Adrenal gland (tissue), 9 donors: ENCODE measurements at regions not wholly inside any gene's neighbourhood (a gene's known extent, or its start where the extent isn't known, plus 50 kb on each side); places are given as distances from the start of the nearest gene placed in this dataset.

ENCODE experiments used
- DNase-seq, 7 donors: peaks; one replicate each; pipeline ENCODE4 v3.0.0-alpha.2; 2019 to 2020
- H3K27ac ChIP-seq, 5 donors: fragments of 200-600 bp; sonication (generic) in 4 of 5; 1 replicate in 3 of 5; 2 replicates in 2 of 5; pipeline versions ENCODE4 v1.5.1 to v1.8.0; 2016 to 2020; ENCODE audit warnings: mild to moderate bottlenecking in 1 of 5
- H3K27me3 ChIP-seq: fragments of 200-600 bp; 2 replicates; pipeline ENCODE4 v1.8.0; 2021
- H3K36me3 ChIP-seq, 2 donors: fragments of 200-600 bp; replicated peaks in 1 of 2; 1 replicate in 1 of 2; 2 replicates in 1 of 2; pipeline versions ENCODE4 v1.5.1 to v1.8.0; 2018 to 2022
- H3K4me1 ChIP-seq, 2 donors: fragments of 200-600 bp; replicated peaks in 1 of 2; 1 replicate in 1 of 2; 2 replicates in 1 of 2; pipeline versions ENCODE4 v1.5.1 to v1.8.0; 2018 to 2021
- H3K4me3 ChIP-seq, 4 donors: fragments of 200-600 bp; sonication (generic) in 3 of 4; one replicate each; pipeline ENCODE4 v1.5.1; 2016 to 2018
- H3K9me3 ChIP-seq, 3 donors: fragments of 200-600 bp; sonication (generic) in 1 of 3; replicated peaks in 1 of 3; 1 replicate in 2 of 3; 2 replicates in 1 of 3; pipeline versions ENCODE4 v1.5.1 to v1.8.0; 2016 to 2021
- CTCF ChIP-seq, 6 experiments: fragments of 450-650 bp in 4 of 6; fragments of 200-600 bp in 2 of 6; sonication (generic) in 1 of 6; IDR thresholded peaks; 1 replicate in 5 of 6; 2 replicates in 1 of 6; pipeline versions ENCODE4 v1.5.1 to v1.8.0; 2016 to 2021; ENCODE audit warnings: antibody characterized with exemption in 6 of 6, mild to moderate bottlenecking in 2 of 6, moderate library complexity in 1 of 6
- POLR2A ChIP-seq, 2 donors: fragments of 450-650 bp; IDR thresholded peaks; one replicate each; pipeline ENCODE4 v1.6.1; 2017; ENCODE audit warnings: antibody characterized with exemption in 2 of 2, mild to moderate bottlenecking in 2 of 2, moderate library complexity in 1 of 2
- WGBS, 4 donors: extraction: QIAGEN DNeasy Blood & Tissue Kit in 2 of 4; methylation state at CpG; one replicate each; pipeline versions ENCODE4 v1.1.5 to v1.1.7; 2013 to 2017; 5-methylcytosine and 5-hydroxymethylcytosine counted together
- intact Hi-C, 2 donors: fragments of 100-400 bp; cut with DNase I; formaldehyde crosslinking; loops; one replicate each; pipeline versions ENCODE4 v1.14.1 to v1.15.0; 2022 to 2023
- donor health status: healthy with polysubstance abuse.
- donor health status: Bipolar disorder and iron deficiency.
- donor health status: DM: yes; HTN: yes; CAD: no.
- donor health status: DM: no; HTN: no; CAD: no.
- donor health status: DM: no; HTN: no; CAD: no.

DNA sequence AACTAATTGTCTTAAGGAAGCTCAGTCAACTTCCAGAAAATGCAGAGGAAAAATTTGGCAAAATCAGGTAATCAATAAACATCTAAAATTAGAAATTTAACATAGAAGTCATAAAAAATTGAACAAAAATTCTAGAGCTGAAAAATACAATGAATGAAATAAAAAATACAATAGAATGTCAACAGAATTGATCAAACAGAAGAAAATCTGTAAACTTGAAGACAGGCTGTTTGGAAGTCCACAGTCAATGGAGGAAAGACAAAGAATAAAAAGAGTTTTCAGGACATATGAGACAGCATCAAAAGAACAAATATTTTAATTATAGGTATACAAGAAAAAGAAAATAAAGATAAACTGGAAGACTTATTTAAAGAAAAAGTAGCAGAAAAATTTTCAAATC is 469.0 kb downstream of the RWDD3 start:
- H3K27me3 ChIP-seq, result no peaks in the 10 kb centered on the region
- no peak for TF ChIP-seq POLR2A (IDR thresholded peaks at IDR 0.05)
- no peak for TF ChIP-seq CTCF (IDR thresholded peaks at IDR 0.05)
- H3K36me3 ChIP-seq, result no peaks in the 10 kb centered on the region
- no peak overlapping the region for H3K4me3 ChIP-seq
- intact Hi-C loops, result no loop called here
- H3K9me3 ChIP-seq, result peaks cover 0 to 17% (median 0%) of the 10 kb centered on the region in 3 donors
- H3K27ac ChIP-seq, result no peak overlapping the region
- no peaks in the 10 kb centered on the region for H3K4me1 ChIP-seq
- DNase-seq, result no peak

- 80 to 86% (median 85%) methylated on average over 3 of the region's 3 CpGs for WGBS, 4 donors
- Histone ChIP-seq H3K36me3 (no peaks in the 10 kb centered on the region), H3K4me1 (no peaks in the 10 kb centered on the region), H3K27ac (no peak overlapping the region), H3K27me3 (no peaks in the 10 kb centered on the region), H3K4me3 (no peak overlapping the region), H3K9me3 (no peaks in the 10 kb centered on the region)
- TF ChIP-seq POLR2A (IDR thresholded peaks at IDR 0.05), result no peak
- TF ChIP-seq CTCF (IDR thresholded peaks at IDR 0.05), result no peak
- no peak for DNase-seq
- intact Hi-C loops, result no loop called here
Observed at GRCh38 chr1:95716097-95716496, 482.1 kb downstream of the RWDD3 start.

- H3K36me3 ChIP-seq, result no peaks in the 10 kb centered on the region
- H3K4me3 ChIP-seq, result no peak overlapping the region
- H3K27ac ChIP-seq, result no peak overlapping the region
- no peak for DNase-seq
- no peak for TF ChIP-seq POLR2A (IDR thresholded peaks at IDR 0.05)
- no peak for TF ChIP-seq CTCF (IDR thresholded peaks at IDR 0.05)
- intact Hi-C loops, result no loop called here
- no peaks in the 10 kb centered on the region for H3K4me1 ChIP-seq
- 71 to 79% (median 74%) methylated on average over 5 of the region's 5 CpGs for WGBS, 4 donors
- no peaks in the 10 kb centered on the region for H3K27me3 ChIP-seq
- H3K9me3 ChIP-seq, result no peaks in the 10 kb centered on the region
Observed at GRCh38 chr1:95716550-95716949, 482.5 kb downstream of the RWDD3 start.

GRCh38 chr1:95723346-95723745 is 489.3 kb downstream of the RWDD3 start:
- Histone ChIP-seq H3K9me3 (no peaks in the 10 kb centered on the region), H3K36me3 (no peaks in the 10 kb centered on the region), H3K27ac (no peak overlapping the region), H3K4me1 (no peaks in the 10 kb centered on the region), H3K27me3 (no peaks in the 10 kb centered on the region), H3K4me3 (no peak overlapping the region)
- intact Hi-C loops, result no loop called here
- TF ChIP-seq POLR2A (IDR thresholded peaks at IDR 0.05), result no peak
- no peak for TF ChIP-seq CTCF (IDR thresholded peaks at IDR 0.05)
- WGBS, 4 donors, result 79 to 95% (median 92%) methylated on average over 1 of the region's 1 CpG
- no peak for DNase-seq
